ENCODE measurements at regions not wholly inside any gene's neighbourhood (a gene's known extent, or its start where the extent isn't known, plus 50 kb on each side); places are given as distances from the start of the nearest gene placed in this dataset.
"Not testable (repeated sequence)": the region's sequence is repeated elsewhere in the genome, so short reads cannot be mapped to it uniquely, and the experiment has no call there.

DNA sequence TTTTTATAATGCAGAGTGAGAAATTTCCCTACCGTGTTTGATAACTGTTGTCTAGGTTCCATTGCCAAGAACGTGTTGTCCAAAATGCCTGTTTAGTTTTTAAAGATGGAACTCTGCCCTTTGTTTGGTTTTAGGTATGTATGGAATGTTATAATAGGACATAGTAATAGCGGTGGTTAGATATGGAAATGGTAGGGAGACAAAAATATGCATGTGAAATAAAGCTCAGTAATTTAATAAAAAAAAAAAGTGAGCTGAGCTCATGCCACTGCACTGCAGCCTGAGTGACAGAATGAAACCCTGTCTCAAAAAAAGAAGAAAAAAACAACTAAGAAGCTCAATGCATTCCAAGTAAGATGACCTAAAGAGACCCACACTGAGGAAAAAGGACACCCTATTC, 72.9 kb downstream of the ZNF783 start:
- DNase-seq = no peak

DNA sequence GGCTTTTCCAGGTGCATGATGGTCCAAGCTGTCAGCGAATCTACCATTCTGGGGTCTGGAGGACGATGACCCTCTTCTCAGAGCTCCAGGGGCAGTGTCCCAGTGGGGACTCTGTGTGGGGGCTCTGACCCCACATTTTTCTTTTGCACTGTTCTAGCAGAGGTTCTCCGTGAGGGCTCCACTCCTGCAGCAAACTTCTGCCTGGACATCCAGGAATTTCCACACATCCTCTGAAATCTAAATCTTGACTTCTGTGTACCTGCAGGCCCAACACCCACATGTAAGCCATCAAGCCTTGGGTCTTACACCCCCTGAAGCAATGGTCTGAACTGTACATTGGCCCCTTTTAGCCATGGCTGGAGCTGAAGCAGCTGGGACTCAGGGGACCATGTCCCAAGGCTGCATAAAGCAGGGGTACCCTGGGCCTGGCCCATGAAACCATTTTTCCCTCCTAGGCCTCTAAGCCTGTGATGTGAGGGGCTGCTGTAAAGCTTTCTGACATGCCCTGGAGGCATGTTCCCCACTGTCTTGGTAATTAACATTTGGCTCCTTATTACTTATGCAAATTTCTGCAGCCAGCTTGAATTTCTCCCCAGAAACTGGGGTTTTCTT, 86.9 kb downstream of the ZNF783 start:
- no peak for DNase-seq

DNA sequence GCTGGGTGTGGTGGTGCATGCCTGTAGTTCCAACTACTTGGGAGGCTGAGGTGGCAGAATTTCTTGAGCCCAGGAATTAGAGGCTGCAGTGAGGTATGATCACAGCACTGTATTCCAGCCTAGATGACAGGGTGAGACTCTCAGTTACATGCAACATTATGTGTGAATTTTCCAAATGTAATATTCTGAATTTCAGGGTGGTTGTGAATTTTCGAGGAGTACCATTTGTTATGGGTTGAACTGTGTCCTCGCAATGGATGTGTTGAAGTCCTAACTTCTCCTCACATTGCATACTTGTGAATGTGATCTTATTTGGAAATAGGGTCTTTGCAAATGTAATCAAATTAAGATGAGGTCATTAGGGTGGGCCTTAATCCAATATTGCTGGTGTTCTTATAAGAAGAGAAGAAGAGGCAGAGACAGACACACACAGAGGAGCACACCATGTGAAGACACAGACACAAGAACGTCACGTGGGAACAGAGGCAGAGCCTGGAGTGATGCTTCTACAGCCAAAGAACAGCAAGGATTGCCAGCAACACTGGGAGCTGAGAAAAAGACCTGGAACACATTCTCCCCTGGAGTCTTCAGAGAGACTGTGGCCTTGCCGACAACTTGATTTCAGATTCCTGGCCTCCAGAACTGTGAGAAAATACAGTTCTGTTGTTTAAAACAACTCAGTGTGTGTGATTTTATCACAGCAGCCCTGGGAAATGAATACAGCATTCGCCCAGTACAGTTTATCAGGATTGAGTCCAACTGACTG, 91.9 kb downstream of the ZNF783 start:
- DNase-seq = no peak

DNA sequence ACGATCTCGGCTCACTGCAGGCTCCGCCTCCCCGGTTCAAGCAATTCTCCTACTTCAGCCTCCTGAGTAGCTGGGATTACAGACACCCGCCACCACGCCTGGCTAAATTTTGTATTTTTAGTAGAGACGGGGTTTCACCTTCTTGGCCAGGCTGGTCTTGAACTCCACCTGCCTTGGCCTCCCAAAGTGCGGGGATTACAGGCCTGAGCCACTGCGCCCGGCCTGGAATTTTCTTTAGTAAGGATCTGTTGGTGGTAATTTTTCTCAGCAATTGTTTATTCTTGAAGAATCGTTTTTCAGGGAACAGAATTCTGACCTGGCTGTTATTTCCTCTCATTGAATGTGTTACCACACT, 93.0 kb downstream of the ZNF783 start:
- not testable (repeated sequence) for DNase-seq

DNA sequence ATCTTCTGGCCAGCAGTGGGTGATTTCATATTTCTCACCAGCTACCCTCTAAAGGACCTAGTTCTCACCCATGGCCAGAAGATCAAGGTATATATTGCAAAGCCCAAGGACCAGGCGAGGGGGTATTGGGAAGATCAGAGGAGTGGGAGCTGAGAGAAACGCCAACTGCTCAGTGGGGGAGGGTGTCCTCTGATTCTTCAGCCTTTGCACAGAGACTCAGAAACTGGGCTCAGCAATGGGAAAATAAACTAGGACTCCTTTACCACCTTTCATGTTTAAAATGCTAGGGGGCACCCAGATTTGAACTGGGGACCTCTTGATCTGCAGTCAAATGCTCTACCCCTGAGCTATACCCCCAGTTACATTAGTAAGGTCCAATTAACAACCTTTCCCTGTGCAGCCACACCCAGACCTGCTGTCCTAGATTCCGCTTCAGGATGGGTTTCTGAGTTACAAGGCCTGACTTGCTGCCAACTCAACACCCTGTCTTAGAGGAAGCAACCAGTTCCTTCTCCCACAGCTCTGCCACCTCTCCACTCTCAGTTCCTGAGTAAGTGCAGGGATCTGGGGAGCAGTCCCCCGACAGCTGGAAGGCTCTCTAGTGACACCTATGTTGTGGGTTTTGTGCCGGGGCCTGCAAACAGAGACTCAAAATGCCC, 93.5 kb downstream of the ZNF783 start:
- DNase-seq = peak; percentile 30

DNA sequence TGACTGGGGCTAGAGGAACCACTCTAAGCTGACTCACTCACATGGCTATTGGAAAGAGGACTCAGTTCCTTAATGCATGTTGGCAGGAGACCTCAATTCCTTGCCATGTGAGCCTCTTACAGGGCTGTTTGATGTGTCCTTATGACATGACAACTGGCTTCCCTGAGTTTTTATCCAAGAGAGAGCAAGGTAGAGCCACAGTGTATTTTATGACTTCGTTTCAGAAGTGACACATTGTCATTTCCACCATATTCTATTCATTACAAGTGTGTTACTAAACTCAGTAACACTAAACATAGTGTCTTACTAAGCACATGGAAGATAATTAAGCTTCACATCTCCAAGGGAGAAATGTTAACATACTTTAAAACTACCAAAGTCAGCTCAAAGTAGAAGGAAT, 98.2 kb downstream of the ZNF777 start:
- no peak for DNase-seq

DNA sequence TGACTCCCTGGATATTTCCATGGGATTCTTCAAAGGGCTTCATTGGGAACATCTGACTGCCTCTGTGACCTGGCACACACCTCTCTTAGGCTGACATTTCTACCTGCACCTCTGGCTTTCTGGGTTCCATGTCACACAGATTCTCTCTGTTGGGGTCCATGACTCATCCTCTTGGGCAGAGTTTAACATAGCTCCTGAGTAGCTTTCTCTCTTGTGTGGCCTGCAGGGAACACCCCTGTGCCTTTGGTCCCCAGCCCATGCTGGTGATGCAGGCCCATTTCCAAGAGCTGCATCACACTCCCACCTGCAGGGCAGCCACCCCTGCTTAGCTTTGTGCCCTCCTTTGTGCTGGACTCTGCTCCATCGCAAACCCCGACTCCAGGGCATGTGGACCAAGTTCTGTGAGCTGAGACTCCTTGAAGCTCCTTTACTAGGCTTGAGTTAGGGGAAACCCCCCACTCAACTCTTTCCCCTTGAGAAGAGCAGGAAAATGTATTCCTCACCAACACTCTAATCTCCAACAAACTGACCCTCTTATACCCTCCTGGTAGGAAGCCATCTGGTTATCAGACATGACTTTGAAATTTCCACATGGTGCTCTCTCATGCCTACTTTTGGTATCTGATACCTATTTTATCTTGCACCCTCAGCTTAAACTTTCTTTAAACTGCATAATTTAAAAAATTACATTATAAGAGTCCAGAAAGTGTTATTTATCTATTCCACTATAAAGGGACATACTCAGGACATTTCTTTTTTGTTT, 93.3 kb downstream of the ZNF777 start:
- peak; percentile 55 for DNase-seq

DNA sequence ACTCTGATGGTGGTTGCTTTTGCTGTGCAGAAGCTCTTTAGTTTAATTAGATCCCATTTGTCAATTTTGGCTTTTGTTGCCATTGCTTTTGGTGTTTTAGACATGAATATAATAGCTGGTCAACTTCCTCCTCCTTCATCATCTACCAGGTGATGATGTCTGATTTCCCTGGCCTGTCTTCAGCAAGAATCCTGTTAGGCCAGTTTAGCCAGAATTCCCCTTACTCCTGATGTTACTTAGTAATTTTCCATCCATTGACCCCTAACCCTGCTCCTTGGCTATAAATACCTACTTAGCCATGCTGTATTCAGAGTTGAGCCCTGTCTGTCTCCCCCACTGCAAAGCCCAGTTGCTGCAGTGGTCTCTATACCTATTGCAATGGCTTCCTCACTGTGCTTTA, 91.4 kb downstream of the ZNF777 start:
- no peak for DNase-seq

DNA sequence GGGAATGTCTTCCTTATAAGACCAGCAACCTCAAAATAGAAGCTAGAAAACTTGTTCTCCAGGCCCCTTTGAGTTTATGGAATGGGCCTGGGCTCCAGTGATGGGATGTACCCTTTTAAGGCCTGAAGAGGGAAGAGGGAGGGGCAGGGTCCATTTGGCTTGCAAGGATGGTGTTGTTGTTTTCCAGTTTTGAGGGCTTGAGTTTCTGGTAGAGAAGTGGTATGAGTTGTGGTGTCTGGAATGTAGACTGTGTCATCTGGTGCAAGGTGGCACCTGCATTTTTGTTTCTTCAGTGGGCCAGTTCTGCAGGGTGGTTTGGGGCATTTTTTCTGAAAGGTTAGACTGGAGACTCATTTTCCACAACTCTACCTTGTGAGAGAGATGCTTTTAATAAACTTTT, 90.1 kb downstream of the ZNF777 start:
- DNase-seq = no peak

DNA sequence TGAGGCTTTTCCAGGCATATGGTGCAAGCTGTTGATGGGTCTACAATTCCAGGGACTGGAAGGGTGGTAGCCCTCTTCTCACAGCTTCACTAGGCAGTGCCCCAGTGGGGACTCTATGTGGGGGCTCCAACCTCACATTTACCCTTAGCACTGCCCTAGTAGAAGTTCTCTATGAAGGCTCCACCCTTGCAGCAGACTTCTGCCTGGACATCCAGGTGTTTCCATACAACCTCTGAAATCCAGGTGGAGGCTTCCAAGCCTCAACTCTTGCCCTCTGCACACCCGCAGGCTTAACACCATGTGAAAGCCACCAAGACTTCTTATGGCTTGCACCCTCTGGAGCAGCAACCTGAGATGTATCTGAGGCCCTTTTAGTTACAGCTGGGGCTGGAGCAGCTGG, 87.8 kb downstream of the ZNF777 start:
- no peak for DNase-seq

DNA sequence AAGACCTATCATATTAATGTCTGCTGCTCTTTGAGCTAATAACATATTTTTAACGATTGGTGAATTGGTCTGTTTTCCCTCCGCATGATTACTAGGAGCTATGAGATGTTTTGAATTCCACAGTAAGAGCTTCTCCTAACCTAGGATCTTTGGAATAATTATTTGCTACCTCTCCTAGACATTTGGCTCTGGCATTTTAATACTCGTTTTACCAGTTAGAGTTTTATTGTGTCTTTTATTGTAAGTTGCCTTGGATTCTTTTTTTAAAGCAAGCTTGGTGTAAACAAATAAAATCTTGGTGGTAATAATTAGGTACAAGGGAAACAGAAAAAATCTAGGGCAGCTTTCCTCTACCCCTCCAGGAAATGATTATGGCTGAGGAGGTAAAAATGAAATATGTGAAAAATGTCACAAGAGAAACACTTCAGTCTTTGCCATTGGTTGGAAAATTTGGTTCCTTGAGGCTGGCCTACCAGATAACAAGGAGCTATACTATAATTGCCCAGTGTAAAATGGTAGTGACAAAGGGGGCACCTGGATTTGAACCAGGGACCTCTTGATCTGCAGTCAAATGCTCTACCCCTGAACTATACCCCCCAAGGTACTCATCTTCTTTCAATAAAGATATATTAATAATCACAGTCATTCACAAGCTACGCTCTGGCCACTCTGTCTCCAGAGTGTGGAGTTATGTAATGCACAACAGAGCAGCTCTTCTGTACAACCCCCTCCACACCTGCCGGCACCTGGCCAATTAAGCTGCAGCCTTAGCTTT, 85.4 kb downstream of the ZNF777 start:
- no peak for DNase-seq

DNA sequence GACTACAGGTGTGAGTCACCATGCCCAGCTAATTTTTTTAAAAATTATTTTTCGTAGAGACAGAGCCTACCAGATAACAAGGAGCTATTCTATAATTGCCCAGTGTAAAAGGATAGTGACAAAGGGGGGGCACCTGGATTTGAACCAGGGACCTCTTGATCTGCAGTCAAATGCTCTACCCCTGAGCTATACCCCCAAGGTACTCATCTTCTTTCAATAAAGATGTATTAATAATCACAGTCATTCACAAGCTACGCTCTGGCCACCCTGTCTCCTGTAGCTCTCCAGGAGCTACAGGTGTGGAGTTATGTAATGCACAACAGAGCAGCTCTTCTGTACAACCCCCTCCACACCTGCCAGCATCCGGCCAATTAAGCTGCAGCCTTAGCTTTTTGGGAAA, 83.5 kb downstream of the ZNF777 start:
- no peak for DNase-seq

DNA sequence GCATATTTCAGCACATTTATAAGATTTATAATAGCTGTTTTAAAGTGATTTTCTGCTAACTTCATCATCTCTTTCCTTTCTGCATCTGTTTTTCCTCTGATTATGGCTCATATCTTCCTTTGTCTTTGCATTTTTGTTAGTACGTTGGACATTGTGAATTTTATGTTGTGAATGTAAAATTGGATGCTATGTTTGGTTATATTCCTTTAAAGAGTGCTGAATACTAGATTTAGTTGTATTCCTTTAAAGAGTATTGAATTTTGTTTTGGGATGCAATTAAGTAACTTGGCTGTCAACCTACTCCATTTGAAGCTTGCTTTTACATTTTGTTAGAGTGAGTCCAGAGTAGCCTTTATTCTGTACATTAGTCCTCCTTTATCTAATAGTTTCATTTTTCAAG, 81.2 kb downstream of the ZNF777 start:
- DNase-seq = no peak

DNA sequence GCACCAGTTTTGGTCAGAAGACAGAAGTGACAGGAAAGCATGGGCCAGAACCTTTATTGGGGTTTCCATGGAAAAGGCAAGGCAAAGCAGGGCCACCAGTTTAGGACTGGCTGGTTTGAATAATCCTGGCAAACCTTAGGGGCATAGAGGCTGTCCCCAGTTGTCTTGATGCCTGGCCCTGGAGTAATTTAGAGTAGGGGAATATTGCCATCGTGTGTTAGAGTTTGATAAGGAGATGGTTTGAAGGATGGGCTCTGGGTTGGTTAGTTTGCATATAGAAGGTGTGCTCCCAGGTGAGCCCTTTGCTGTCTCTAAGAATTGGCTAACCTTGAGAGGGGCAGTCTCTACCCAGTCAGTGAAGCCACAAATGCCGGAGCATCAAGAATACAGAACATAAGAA, 79.6 kb downstream of the ZNF777 start:
- no peak for DNase-seq
